Smooth muscle cell (in vitro differentiated cells): ENCODE measurements at regions not wholly inside any gene's neighbourhood (a gene's known extent, or its start where the extent isn't known, plus 50 kb on each side); places are given as distances from the start of the nearest gene placed in this dataset.
"Not testable (repeated sequence)": the region's sequence is repeated elsewhere in the genome, so short reads cannot be mapped to it uniquely, and the experiment has no call there.

Experiments
- DNase-seq: peaks from one replicate; lab custom pipeline; 2025; ENCODE audit not compliant: unreplicated experiment; lab: John Stamatoyannopoulos, UW
- H2AFZ ChIP-seq: fragments of 200-600 bp; sonication (generic); 2 replicates; pipeline ENCODE4 v1.6.0; 2016; ENCODE audit warnings: antibody characterized with exemption, low read depth, mild to moderate bottlenecking
- H3F3A ChIP-seq: fragments of 200-600 bp; sonication (generic); 2 replicates; pipeline ENCODE4 v1.6.0; 2017; ENCODE audit warnings: antibody characterized with exemption, low read depth
- H3K27ac ChIP-seq: fragments of 200-600 bp; sonication (generic); 2 replicates; pipeline ENCODE4 v1.5.1; 2016; ENCODE audit warnings: low read depth, mild to moderate bottlenecking
- H3K27me3 ChIP-seq: fragments of 200-600 bp; sonication (generic); 2 replicates; pipeline ENCODE4 v1.6.1; 2016; ENCODE audit warnings: low read depth, mild to moderate bottlenecking
- H3K36me3 ChIP-seq: fragments of 200-600 bp; sonication (generic); 2 replicates; pipeline ENCODE4 v1.5.1; 2016; ENCODE audit warnings: low read depth
- H3K4me1 ChIP-seq: fragments of 200-600 bp; sonication (generic); 2 replicates; pipeline ENCODE4 v1.5.1; 2016; ENCODE audit warnings: low read depth
- H3K4me2 ChIP-seq: fragments of 200-600 bp; sonication (generic); 2 replicates; pipeline ENCODE4 v1.6.0; 2016; ENCODE audit warnings: mild to moderate bottlenecking
- H3K4me3 ChIP-seq: fragments of 200-600 bp; sonication (generic); 2 replicates; pipeline ENCODE4 v1.5.1; 2016; ENCODE audit warnings: mild to moderate bottlenecking
- H3K79me2 ChIP-seq: fragments of 200-600 bp; sonication (generic); 2 replicates; pipeline ENCODE4 v1.6.0; 2016; ENCODE audit warnings: low read depth, mild to moderate bottlenecking
- H3K9ac ChIP-seq: fragments of 200-600 bp; sonication (generic); 2 replicates; pipeline ENCODE4 v1.6.0; 2016; ENCODE audit warnings: low read depth
- H3K9me3 ChIP-seq: fragments of 200-600 bp; sonication (generic); replicated peaks from 2 replicates; pipeline ENCODE4 v1.5.1; 2016; ENCODE audit warnings: low read depth
- H4K20me1 ChIP-seq: fragments of 200-600 bp; sonication (generic); 2 replicates; pipeline ENCODE4 v1.6.0; 2016; ENCODE audit warnings: low read depth
- CTCF ChIP-seq: fragments of 200-600 bp; sonication (generic); IDR thresholded peaks from 2 replicates; pipeline ENCODE4 v1.5.1; 2017; ENCODE audit warnings: borderline replicate concordance, mild to moderate bottlenecking, antibody characterized with exemption; ENCODE audit not compliant: insufficient read depth, poor library complexity, severe bottlenecking
- WGBS: methylation state at CpG from one replicate; pipeline ENCODE4 v1.1.7; 2016; ENCODE audit warnings: low lambda C conversion rate; 5-methylcytosine and 5-hydroxymethylcytosine counted together

GRCh38 chr3:177493091-177493490 is 295.8 kb upstream of the TBL1XR1 start:
- Histone ChIP-seq H3K36me3 (no peaks in the 10 kb centered on the region), H3K4me2 (no peak overlapping the region), H2AFZ (no peak overlapping the region), H3F3A (no peaks in the 10 kb centered on the region), H3K9me3 (no peaks in the 10 kb centered on the region), H4K20me1 (no peaks in the 10 kb centered on the region), H3K4me1 (peaks cover 6% of the 10 kb centered on the region), H3K27ac (no peak overlapping the region), H3K79me2 (no peaks in the 10 kb centered on the region), H3K27me3 (no peaks in the 10 kb centered on the region), H3K9ac (no peak overlapping the region), H3K4me3 (no peak overlapping the region)
- no peak for DNase-seq
- no peak for TF ChIP-seq CTCF
- 100% methylated on average over 2 of the region's 2 CpGs for WGBS

- Histone ChIP-seq H3K9ac (no peak overlapping the region), H3K4me1 (peaks cover 6% of the 10 kb centered on the region), H3K9me3 (no peaks in the 10 kb centered on the region), H3F3A (no peaks in the 10 kb centered on the region), H3K27me3 (no peaks in the 10 kb centered on the region), H3K36me3 (no peaks in the 10 kb centered on the region), H3K4me3 (no peak overlapping the region), H3K27ac (no peak overlapping the region), H4K20me1 (no peaks in the 10 kb centered on the region), H3K4me2 (no peak overlapping the region), H2AFZ (no peak overlapping the region), H3K79me2 (no peaks in the 10 kb centered on the region)
- no peak for DNase-seq
- TF ChIP-seq CTCF: no peak
- WGBS: 90% methylated on average over 3 of the region's 3 CpGs
These were observed 296.9 kb upstream of the TBL1XR1 start for GRCh38 chr3:177494216-177494615.

- no peak for DNase-seq
- H3K79me2 ChIP-seq: no peaks in the 10 kb centered on the region
- H3K4me1 ChIP-seq: peaks cover 6% of the 10 kb centered on the region
- H3K27ac ChIP-seq: no peak overlapping the region
- H3K4me2 ChIP-seq: no peak overlapping the region
- no peaks in the 10 kb centered on the region for H4K20me1 ChIP-seq
- H3K4me3 ChIP-seq: no peak overlapping the region
- H3K9ac ChIP-seq: no peak overlapping the region
- no peak overlapping the region for H2AFZ ChIP-seq
- H3K27me3 ChIP-seq: no peaks in the 10 kb centered on the region
- no peaks in the 10 kb centered on the region for H3F3A ChIP-seq
- TF ChIP-seq CTCF: no peak
- H3K9me3 ChIP-seq: no peaks in the 10 kb centered on the region
- H3K36me3 ChIP-seq: no peaks in the 10 kb centered on the region
These were observed 298.3 kb upstream of the TBL1XR1 start for GRCh38 chr3:177495566-177495965.

GRCh38 chr3:177498037-177498857 is 301.0 kb upstream of the TBL1XR1 start:
- Histone ChIP-seq H4K20me1 (no peaks in the 10 kb centered on the region), H3F3A (no peaks in the 10 kb centered on the region), H2AFZ (no peak overlapping the region), H3K27me3 (no peaks in the 10 kb centered on the region), H3K4me1 (no peaks in the 10 kb centered on the region), H3K9ac (no peak overlapping the region), H3K9me3 (no peaks in the 10 kb centered on the region), H3K4me2 (no peak overlapping the region), H3K36me3 (no peaks in the 10 kb centered on the region), H3K4me3 (no peak overlapping the region), H3K27ac (no peak overlapping the region), H3K79me2 (no peaks in the 10 kb centered on the region)
- no peak for DNase-seq
- 89% methylated on average over 5 of the region's 5 CpGs for WGBS
- no peak for TF ChIP-seq CTCF

- H3K4me3 ChIP-seq, H3K9me3 ChIP-seq, H3K36me3 ChIP-seq, H4K20me1 ChIP-seq, H2AFZ ChIP-seq, H3F3A ChIP-seq, H3K27ac ChIP-seq, H3K79me2 ChIP-seq, H3K4me2 ChIP-seq, H3K4me1 ChIP-seq, DNase-seq, H3K27me3 ChIP-seq, H3K9ac ChIP-seq: not testable (repeated sequence)
- WGBS: 95% methylated on average over 2 of the region's 2 CpGs
These were observed 301.8 kb upstream of the TBL1XR1 start for GRCh38 chr3:177499039-177499438.
